Fibroblast of pulmonary artery (primary cell): ENCODE measurements at regions not wholly inside any gene's neighbourhood (a gene's known extent, or its start where the extent isn't known, plus 50 kb on each side); places are given as distances from the start of the nearest gene placed in this dataset.

Experiments
- DNase-seq: peaks from one replicate; pipeline ENCODE4 v3.0.0-alpha.2; 2010; ENCODE audit warnings: low read depth
- H3K4me3 ChIP-seq: replicated peaks from 2 replicates; pipeline ENCODE4 v1.5.1; 2011; ENCODE audit warnings: low read depth, mild to moderate bottlenecking, control low read depth, low read length, moderate library complexity
- TF ChIP-seq, protein P1 (sequence below): IDR thresholded peaks from 2 replicates; pipeline ENCODE4 v1.5.1; 2011; ENCODE audit warnings: mild to moderate bottlenecking, control low read depth, low read length, inconsistent platforms; ENCODE audit errors: missing control alignments

DNA sequence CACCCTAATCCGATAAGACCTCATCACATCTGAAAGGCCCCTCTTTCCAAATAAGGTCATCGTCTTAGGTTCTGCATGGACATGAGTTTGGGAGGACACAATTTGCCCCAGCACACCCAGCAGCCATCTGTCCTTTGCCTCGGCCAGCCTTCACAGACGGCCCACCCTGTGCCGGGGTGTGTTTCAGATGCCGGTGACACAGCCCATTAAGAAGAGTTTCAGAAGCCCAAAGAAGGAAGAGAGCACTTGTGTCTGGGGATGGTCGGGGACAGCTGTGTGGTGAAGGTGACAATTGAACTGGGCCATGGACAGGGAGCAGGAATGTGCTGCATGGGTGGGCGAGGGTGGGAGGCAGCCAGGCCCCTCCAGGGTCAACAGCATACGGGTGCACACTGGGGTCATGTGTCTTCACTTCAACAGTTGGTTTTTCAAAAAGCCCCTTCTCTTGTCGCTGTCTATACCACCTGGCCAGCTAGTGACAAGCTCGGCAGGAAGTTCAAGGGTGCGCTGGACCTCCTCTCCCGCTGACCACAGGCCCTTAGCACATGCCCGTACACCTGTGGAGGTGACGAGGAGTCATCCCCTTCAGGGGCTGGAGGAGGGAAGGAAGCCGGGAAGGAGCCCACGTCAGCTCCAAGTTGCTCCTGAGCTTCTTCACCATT lies 183.1 kb downstream of the C16orf95 start:
- DNase-seq = no peak
- TF ChIP-seq, protein P1, sequence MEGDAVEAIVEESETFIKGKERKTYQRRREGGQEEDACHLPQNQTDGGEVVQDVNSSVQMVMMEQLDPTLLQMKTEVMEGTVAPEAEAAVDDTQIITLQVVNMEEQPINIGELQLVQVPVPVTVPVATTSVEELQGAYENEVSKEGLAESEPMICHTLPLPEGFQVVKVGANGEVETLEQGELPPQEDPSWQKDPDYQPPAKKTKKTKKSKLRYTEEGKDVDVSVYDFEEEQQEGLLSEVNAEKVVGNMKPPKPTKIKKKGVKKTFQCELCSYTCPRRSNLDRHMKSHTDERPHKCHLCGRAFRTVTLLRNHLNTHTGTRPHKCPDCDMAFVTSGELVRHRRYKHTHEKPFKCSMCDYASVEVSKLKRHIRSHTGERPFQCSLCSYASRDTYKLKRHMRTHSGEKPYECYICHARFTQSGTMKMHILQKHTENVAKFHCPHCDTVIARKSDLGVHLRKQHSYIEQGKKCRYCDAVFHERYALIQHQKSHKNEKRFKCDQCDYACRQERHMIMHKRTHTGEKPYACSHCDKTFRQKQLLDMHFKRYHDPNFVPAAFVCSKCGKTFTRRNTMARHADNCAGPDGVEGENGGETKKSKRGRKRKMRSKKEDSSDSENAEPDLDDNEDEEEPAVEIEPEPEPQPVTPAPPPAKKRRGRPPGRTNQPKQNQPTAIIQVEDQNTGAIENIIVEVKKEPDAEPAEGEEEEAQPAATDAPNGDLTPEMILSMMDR = no peak
- H3K4me3 ChIP-seq = no peak overlapping the region

- no peak for DNase-seq
- no peak overlapping the region for H3K4me3 ChIP-seq
- TF ChIP-seq, protein P1 = no peak
Measured at GRCh38 chr16:87134628-87134995, 182.6 kb downstream of the C16orf95 start.

- H3K4me3 ChIP-seq = no peak overlapping the region
- TF ChIP-seq, protein P1 = no peak
- DNase-seq = no peak
Measured at GRCh38 chr16:87135246-87136030, 181.8 kb downstream of the C16orf95 start.

DNA sequence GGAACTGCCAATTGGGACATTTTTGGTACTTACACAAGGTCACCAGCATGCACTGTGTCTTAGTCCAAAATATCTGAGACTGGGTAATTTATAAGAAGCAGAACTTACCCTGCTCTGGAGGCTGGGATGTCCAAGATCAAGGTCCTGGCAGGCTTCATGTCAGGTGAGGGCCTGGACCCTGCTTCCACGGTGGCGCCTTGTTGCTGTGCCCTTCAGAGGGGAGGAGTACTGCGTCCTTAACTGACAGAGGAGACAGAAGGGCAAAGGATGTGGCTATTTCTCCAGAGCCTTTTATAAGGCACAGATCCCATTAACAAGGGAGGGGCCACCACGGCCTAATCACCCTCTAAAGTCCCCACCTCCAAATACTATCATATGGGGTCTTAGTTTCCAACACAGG lies 178.9 kb downstream of the C16orf95 start:
- TF ChIP-seq, protein P1 = no peak
- no peak for DNase-seq
- H3K4me3 ChIP-seq = no peak overlapping the region

GRCh38 chr16:87138738-87139267 lies 178.4 kb downstream of the C16orf95 start:
- TF ChIP-seq, protein P1 = no peak
- H3K4me3 ChIP-seq = no peak overlapping the region
- DNase-seq = no peak

- no peak for DNase-seq
- TF ChIP-seq, protein P1 = no peak
- H3K4me3 ChIP-seq = no peak overlapping the region
Measured at GRCh38 chr16:87140211-87141200, 176.7 kb downstream of the C16orf95 start.
